ENCODE measurements at regions not wholly inside any gene's neighbourhood (a gene's known extent, or its start where the extent isn't known, plus 50 kb on each side); places are given as distances from the start of the nearest gene placed in this dataset.
"Not testable (repeated sequence)": the region's sequence is repeated elsewhere in the genome, so short reads cannot be mapped to it uniquely, and the experiment has no call there.

GRCh38 chr1:224023122-224023521 is 90.8 kb upstream of the FBXO28 start:
- H3K27me3 ChIP-seq (ENCODE audit: control insufficient read depth in 3 of 3, insufficient read depth in 3 of 3, low read length in 2 of 3); H3K9ac ChIP-seq (ENCODE audit: insufficient read depth in 1 of 2, low read length in 2 of 2); H3K4me3 ChIP-seq; H3K27ac ChIP-seq (ENCODE audit: low read depth in 1 of 2, low read length in 1 of 2); H3K9me3 ChIP-seq (ENCODE audit: control insufficient read depth in 4 of 4, insufficient read depth in 3 of 4, low read length in 3 of 4); H3K36me3 ChIP-seq (ENCODE audit: control insufficient read depth in 4 of 4, insufficient read depth in 4 of 4, low read length in 4 of 4); H3K4me1 ChIP-seq (ENCODE audit: control insufficient read depth in 5 of 5, insufficient read depth in 5 of 5, low read length in 5 of 5); DNase-seq; ATAC-seq (ENCODE audit: insufficient read depth, low FRiP score): not testable (repeated sequence)
- 72 to 84% methylated on average over 3 of the region's 3 CpGs for WGBS, 2 donors

GRCh38 chr1:224022249-224022970 is 91.5 kb upstream of the FBXO28 start:
- not testable (repeated sequence) for H3K36me3 ChIP-seq (ENCODE audit: control insufficient read depth in 4 of 4, insufficient read depth in 4 of 4, low read length in 4 of 4); DNase-seq; H3K4me1 ChIP-seq (ENCODE audit: control insufficient read depth in 5 of 5, insufficient read depth in 5 of 5, low read length in 5 of 5); H3K9ac ChIP-seq (ENCODE audit: insufficient read depth in 1 of 2, low read length in 2 of 2); ATAC-seq (ENCODE audit: insufficient read depth, low FRiP score); H3K27me3 ChIP-seq (ENCODE audit: control insufficient read depth in 3 of 3, insufficient read depth in 3 of 3, low read length in 2 of 3); H3K27ac ChIP-seq (ENCODE audit: low read depth in 1 of 2, low read length in 1 of 2); H3K4me3 ChIP-seq; H3K9me3 ChIP-seq (ENCODE audit: control insufficient read depth in 4 of 4, insufficient read depth in 3 of 4, low read length in 3 of 4)
- WGBS, 2 donors = 66 to 82% methylated on average over 6 to 7 of the region's 7 CpGs

GRCh38 chr1:224019866-224020265 is 94.0 kb upstream of the FBXO28 start:
- not testable (repeated sequence) for H3K4me1 ChIP-seq (ENCODE audit: control insufficient read depth in 5 of 5, insufficient read depth in 5 of 5, low read length in 5 of 5); H3K4me3 ChIP-seq; H3K27ac ChIP-seq (ENCODE audit: low read depth in 1 of 2, low read length in 1 of 2); H3K9ac ChIP-seq (ENCODE audit: insufficient read depth in 1 of 2, low read length in 2 of 2); H3K27me3 ChIP-seq (ENCODE audit: control insufficient read depth in 3 of 3, insufficient read depth in 3 of 3, low read length in 2 of 3); H3K36me3 ChIP-seq (ENCODE audit: control insufficient read depth in 4 of 4, insufficient read depth in 4 of 4, low read length in 4 of 4); ATAC-seq (ENCODE audit: insufficient read depth, low FRiP score); DNase-seq; H3K9me3 ChIP-seq (ENCODE audit: control insufficient read depth in 4 of 4, insufficient read depth in 3 of 4, low read length in 3 of 4)
- 67 to 77% methylated on average over 3 of the region's 3 CpGs for WGBS, 2 donors

- H3K4me1 ChIP-seq (ENCODE audit: control insufficient read depth in 5 of 5, insufficient read depth in 5 of 5, low read length in 5 of 5); ATAC-seq (ENCODE audit: insufficient read depth, low FRiP score): not testable (repeated sequence)
- WGBS, 2 donors = 94 to 97% methylated on average over 8 of the region's 8 CpGs
These were observed 98.1 kb upstream of the FBXO28 start for GRCh38 chr1:224015782-224016181.

GRCh38 chr1:224014330-224014649 is 99.6 kb upstream of the FBXO28 start:
- no peaks in the 10 kb centered on the region for H3K36me3 ChIP-seq (ENCODE audit: control insufficient read depth in 4 of 4, insufficient read depth in 4 of 4, low read length in 4 of 4)
- no peak for TF ChIP-seq CTCF (IDR thresholded peaks at IDR 0.05; ENCODE audit: control extremely low read depth, extremely low read depth)
- H3K4me3 ChIP-seq = no peak overlapping the region
- H3K4me1 ChIP-seq (ENCODE audit: control insufficient read depth in 5 of 5, insufficient read depth in 5 of 5, low read length in 5 of 5) = no peaks in the 10 kb centered on the region
- 91% methylated on average over 7 of the region's 7 CpGs for WGBS, 2 donors
- DNase-seq (no peak), ATAC-seq (ENCODE audit: insufficient read depth, low FRiP score) (no peak)
- no peak overlapping the region for H3K9ac ChIP-seq (ENCODE audit: insufficient read depth in 1 of 2, low read length in 2 of 2)
- H3K27me3 ChIP-seq (ENCODE audit: control insufficient read depth in 3 of 3, insufficient read depth in 3 of 3, low read length in 2 of 3) = no peaks in the 10 kb centered on the region
- no peak overlapping the region for H3K27ac ChIP-seq (ENCODE audit: low read depth in 1 of 2, low read length in 1 of 2)
- H3K9me3 ChIP-seq (ENCODE audit: control insufficient read depth in 4 of 4, insufficient read depth in 3 of 4, low read length in 3 of 4) = peaks cover 0 to 31% (median 13%) of the 10 kb centered on the region in 4 donors

More at GRCh38 chr1:224015782-224016181, 98.1 kb upstream of the FBXO28 start:
- not testable (repeated sequence) for H3K36me3 ChIP-seq (ENCODE audit: control insufficient read depth in 4 of 4, insufficient read depth in 4 of 4, low read length in 4 of 4); H3K4me3 ChIP-seq; DNase-seq; H3K27me3 ChIP-seq (ENCODE audit: control insufficient read depth in 3 of 3, insufficient read depth in 3 of 3, low read length in 2 of 3); H3K9ac ChIP-seq (ENCODE audit: insufficient read depth in 1 of 2, low read length in 2 of 2); H3K27ac ChIP-seq (ENCODE audit: low read depth in 1 of 2, low read length in 1 of 2)
- H3K9me3 ChIP-seq (ENCODE audit: control insufficient read depth in 4 of 4, insufficient read depth in 3 of 4, low read length in 3 of 4) = peaks cover 0 to 31% (median 13%) of the 10 kb centered on the region in 4 donors

- not testable (repeated sequence) for H3K9ac ChIP-seq (ENCODE audit: insufficient read depth in 1 of 2, low read length in 2 of 2); H3K4me3 ChIP-seq; ATAC-seq (ENCODE audit: insufficient read depth, low FRiP score); DNase-seq; H3K27me3 ChIP-seq (ENCODE audit: control insufficient read depth in 3 of 3, insufficient read depth in 3 of 3, low read length in 2 of 3); H3K27ac ChIP-seq (ENCODE audit: low read depth in 1 of 2, low read length in 1 of 2); H3K36me3 ChIP-seq (ENCODE audit: control insufficient read depth in 4 of 4, insufficient read depth in 4 of 4, low read length in 4 of 4); H3K4me1 ChIP-seq (ENCODE audit: control insufficient read depth in 5 of 5, insufficient read depth in 5 of 5, low read length in 5 of 5)
- 87% methylated on average over 26 to 27 of the region's 28 CpGs for WGBS, 2 donors
- peaks cover 0 to 31% (median 13%) of the 10 kb centered on the region in 4 donors for H3K9me3 ChIP-seq (ENCODE audit: control insufficient read depth in 4 of 4, insufficient read depth in 3 of 4, low read length in 3 of 4)
These were observed 100.1 kb upstream of the FBXO28 start for GRCh38 chr1:224013626-224014329.

- not testable (repeated sequence) for DNase-seq; H3K4me3 ChIP-seq; H3K36me3 ChIP-seq (ENCODE audit: control insufficient read depth in 4 of 4, insufficient read depth in 4 of 4, low read length in 4 of 4); H3K9ac ChIP-seq (ENCODE audit: insufficient read depth in 1 of 2, low read length in 2 of 2); H3K27ac ChIP-seq (ENCODE audit: low read depth in 1 of 2, low read length in 1 of 2); H3K27me3 ChIP-seq (ENCODE audit: control insufficient read depth in 3 of 3, insufficient read depth in 3 of 3, low read length in 2 of 3); H3K4me1 ChIP-seq (ENCODE audit: control insufficient read depth in 5 of 5, insufficient read depth in 5 of 5, low read length in 5 of 5); ATAC-seq (ENCODE audit: insufficient read depth, low FRiP score)
- H3K9me3 ChIP-seq (ENCODE audit: control insufficient read depth in 4 of 4, insufficient read depth in 3 of 4, low read length in 3 of 4) = peaks cover 0 to 31% (median 13%) of the 10 kb centered on the region in 4 donors
- WGBS, 2 donors = 94% methylated on average over 19 of the region's 19 CpGs
These were observed 101.0 kb upstream of the FBXO28 start for GRCh38 chr1:224012807-224013434.

Measured in lung (tissue), 11 donors.